Glutamatergic neuron (in vitro differentiated cells): ENCODE measurements at regions not wholly inside any gene's neighbourhood (a gene's known extent, or its start where the extent isn't known, plus 50 kb on each side); places are given as distances from the start of the nearest gene placed in this dataset.
A peak's percentile ranks its signal among the peaks of the same experiment; 100 is the strongest.

Source experiments
- DNase-seq: peaks from one replicate; pipeline ENCODE4 v3.0.0; 2022
- H3K27ac Mint-ChIP-seq: one replicate; pipeline ENCODE4 v1.8.0; 2020; ENCODE audit warnings: mild to moderate bottlenecking, mixed read lengths, inconsistent platforms; ENCODE audit not compliant: unreplicated experiment
- H3K27me3 Mint-ChIP-seq: one replicate; pipeline ENCODE4 v1.8.0; 2020; ENCODE audit warnings: mild to moderate bottlenecking, moderate library complexity, mixed read lengths, inconsistent platforms; ENCODE audit not compliant: unreplicated experiment
- H3K36me3 Mint-ChIP-seq: one replicate; pipeline ENCODE4 v1.8.0; 2020; ENCODE audit warnings: mild to moderate bottlenecking, mixed read lengths, inconsistent platforms; ENCODE audit not compliant: unreplicated experiment
- H3K4me1 Mint-ChIP-seq: one replicate; pipeline ENCODE4 v1.8.0; 2020; ENCODE audit warnings: mild to moderate bottlenecking, low read depth, mixed read lengths, inconsistent platforms; ENCODE audit not compliant: unreplicated experiment
- H3K4me3 Mint-ChIP-seq: one replicate; pipeline ENCODE4 v1.8.0; 2020; ENCODE audit warnings: mild to moderate bottlenecking, mixed read lengths, inconsistent platforms; ENCODE audit not compliant: unreplicated experiment
- H3K9me3 Mint-ChIP-seq: one replicate; pipeline ENCODE4 v1.8.0; 2020; ENCODE audit warnings: mild to moderate bottlenecking, moderate library complexity, mixed read lengths, inconsistent platforms; ENCODE audit not compliant: unreplicated experiment
- TF ChIP-seq, protein P1 (sequence below): fragments of 200-600 bp; sonication (generic); IDR thresholded peaks from one replicate; pipeline ENCODE4 v1.5.0; 2021; ENCODE audit not compliant: partially characterized antibody, unreplicated experiment

DNA sequence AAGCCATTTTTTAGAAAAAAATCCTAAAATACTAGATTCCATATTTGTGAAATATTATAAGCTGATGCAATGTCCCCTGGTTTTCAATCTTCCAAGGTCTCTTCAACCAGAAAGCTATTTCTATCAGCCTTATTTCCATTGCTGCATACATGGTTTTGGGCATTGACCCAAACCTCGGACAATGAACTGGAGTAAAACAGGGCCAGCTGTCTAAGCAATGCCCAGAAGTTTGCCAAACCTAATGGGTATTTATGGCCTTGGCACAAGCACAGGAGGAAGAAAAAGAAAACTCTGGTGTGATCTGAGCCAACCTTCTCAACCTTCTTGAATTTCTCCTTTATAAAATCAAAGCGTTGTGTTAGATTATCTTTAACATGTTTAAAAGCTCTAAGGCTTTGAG lies 402.3 kb downstream of the DNAJB9 start:
- H3K4me1 Mint-ChIP-seq = peaks cover 2% of the 10 kb centered on the region
- H3K9me3 Mint-ChIP-seq = no peaks in the 10 kb centered on the region
- no peaks in the 10 kb centered on the region for H3K27me3 Mint-ChIP-seq
- no peaks in the 10 kb centered on the region for H3K36me3 Mint-ChIP-seq
- TF ChIP-seq, protein P1, sequence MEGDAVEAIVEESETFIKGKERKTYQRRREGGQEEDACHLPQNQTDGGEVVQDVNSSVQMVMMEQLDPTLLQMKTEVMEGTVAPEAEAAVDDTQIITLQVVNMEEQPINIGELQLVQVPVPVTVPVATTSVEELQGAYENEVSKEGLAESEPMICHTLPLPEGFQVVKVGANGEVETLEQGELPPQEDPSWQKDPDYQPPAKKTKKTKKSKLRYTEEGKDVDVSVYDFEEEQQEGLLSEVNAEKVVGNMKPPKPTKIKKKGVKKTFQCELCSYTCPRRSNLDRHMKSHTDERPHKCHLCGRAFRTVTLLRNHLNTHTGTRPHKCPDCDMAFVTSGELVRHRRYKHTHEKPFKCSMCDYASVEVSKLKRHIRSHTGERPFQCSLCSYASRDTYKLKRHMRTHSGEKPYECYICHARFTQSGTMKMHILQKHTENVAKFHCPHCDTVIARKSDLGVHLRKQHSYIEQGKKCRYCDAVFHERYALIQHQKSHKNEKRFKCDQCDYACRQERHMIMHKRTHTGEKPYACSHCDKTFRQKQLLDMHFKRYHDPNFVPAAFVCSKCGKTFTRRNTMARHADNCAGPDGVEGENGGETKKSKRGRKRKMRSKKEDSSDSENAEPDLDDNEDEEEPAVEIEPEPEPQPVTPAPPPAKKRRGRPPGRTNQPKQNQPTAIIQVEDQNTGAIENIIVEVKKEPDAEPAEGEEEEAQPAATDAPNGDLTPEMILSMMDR = no peak
- DNase-seq = no peak
- H3K27ac Mint-ChIP-seq = no peak overlapping the region
- H3K4me3 Mint-ChIP-seq = no peak overlapping the region

DNA sequence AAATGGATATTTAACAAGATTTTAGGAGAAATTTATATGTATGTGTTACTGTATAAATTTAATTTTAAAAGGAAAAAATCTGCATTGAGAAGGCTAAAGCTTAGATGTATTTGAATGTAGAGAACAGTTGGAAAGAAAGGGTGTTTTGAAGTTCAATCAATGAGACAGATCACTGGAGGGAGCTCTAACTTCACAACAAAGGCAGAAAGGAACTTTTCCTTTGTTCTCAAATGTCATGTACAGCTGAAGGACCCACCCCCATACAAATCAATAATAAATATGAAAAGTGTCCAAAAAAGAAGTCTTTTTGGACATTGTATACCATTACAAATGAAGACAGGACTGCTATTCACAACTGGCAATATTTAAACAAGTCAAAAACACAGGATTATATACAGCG lies 403.4 kb downstream of the DNAJB9 start:
- Mint-ChIP-seq H3K9me3 (no peaks in the 10 kb centered on the region), H3K27me3 (no peaks in the 10 kb centered on the region), H3K4me1 (peaks cover 2% of the 10 kb centered on the region), H3K36me3 (no peaks in the 10 kb centered on the region), H3K4me3 (no peak overlapping the region), H3K27ac (peak overlapping the region; percentile 66)
- no peak for DNase-seq
- TF ChIP-seq, protein P1 = no peak

DNA sequence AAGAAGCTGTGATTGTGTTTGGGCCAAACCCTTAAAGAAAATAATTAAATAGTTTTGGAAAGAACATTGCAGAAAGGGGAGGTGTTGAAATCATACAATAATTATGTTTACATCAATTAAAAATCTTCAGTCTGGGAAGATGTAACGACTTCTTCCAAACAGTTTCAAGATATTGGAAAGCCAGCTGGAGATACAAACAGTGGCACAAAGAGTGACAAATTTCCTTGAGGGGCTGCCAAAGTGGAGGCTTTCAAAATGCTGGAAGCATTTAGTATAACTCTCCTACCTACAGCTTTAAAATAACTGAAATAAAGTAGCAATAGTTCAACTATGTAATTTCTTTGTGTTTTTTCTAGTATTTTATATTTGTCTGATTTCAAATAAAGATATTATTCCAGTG lies 405.0 kb downstream of the DNAJB9 start:
- no peak for DNase-seq
- no peaks in the 10 kb centered on the region for H3K9me3 Mint-ChIP-seq
- H3K4me3 Mint-ChIP-seq = no peak overlapping the region

DNA sequence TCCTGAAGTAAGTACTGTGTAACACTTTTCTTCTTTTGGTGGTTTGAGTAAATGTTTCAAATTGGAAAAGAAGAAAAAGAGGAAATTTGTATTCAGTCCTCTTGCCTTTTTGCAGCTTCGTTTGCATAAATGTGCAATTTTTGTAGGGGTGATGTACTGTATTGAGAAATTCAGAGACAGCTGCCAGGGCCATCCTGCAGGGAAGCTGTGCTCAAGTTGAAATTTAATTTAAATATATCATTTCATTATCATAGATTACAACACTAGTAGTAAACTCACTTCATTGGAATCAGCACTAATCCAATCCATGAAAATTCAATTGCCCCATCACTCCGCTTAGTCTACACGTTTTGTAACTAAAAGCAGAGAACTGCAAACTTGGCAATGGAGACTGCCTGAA lies 415.4 kb downstream of the DNAJB9 start:
- Mint-ChIP-seq H3K4me1 (peaks cover 6% of the 10 kb centered on the region), H3K27ac (no peak overlapping the region), H3K27me3 (no peaks in the 10 kb centered on the region), H3K9me3 (peaks cover 1% of the 10 kb centered on the region), H3K36me3 (no peaks in the 10 kb centered on the region), H3K4me3 (no peak overlapping the region)
- no peak for DNase-seq
- TF ChIP-seq, protein P1 = no peak

More for the DNA sequence above, 405.0 kb downstream of the DNAJB9 start:
- Mint-ChIP-seq H3K27me3 (no peaks in the 10 kb centered on the region), H3K4me1 (peaks cover 2% of the 10 kb centered on the region), H3K27ac (no peak overlapping the region), H3K36me3 (peaks cover 6% of the 10 kb centered on the region)
- TF ChIP-seq, protein P1 = no peak

DNA sequence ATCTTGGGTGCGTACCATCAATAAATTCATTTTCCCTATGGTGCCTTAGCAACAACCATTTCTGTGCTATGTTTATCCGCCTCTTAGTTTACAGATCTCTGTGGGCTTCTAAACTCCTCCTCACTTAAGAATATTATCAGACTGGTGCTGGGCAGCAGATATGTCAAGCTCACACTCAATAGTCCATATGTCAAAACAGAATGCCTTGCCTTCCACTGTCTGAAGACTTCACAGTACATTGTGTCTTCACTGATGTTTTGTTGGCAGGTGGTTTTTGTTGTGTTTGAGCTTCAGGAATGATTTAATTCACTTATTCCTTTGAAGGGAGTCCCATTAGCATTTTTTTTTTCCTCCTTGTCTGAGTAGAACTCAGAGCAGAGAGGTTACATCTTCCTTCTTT lies 419.6 kb downstream of the DNAJB9 start:
- H3K27ac Mint-ChIP-seq = no peak overlapping the region
- DNase-seq = no peak
- no peaks in the 10 kb centered on the region for H3K9me3 Mint-ChIP-seq
- H3K4me1 Mint-ChIP-seq = peaks cover 3% of the 10 kb centered on the region
- TF ChIP-seq, protein P1 = no peak
- no peak overlapping the region for H3K4me3 Mint-ChIP-seq
- no peaks in the 10 kb centered on the region for H3K36me3 Mint-ChIP-seq
- H3K27me3 Mint-ChIP-seq = no peaks in the 10 kb centered on the region
